ENCODE measurements at regions not wholly inside any gene's neighbourhood (a gene's known extent, or its start where the extent isn't known, plus 50 kb on each side); places are given as distances from the start of the nearest gene placed in this dataset.

DNA sequence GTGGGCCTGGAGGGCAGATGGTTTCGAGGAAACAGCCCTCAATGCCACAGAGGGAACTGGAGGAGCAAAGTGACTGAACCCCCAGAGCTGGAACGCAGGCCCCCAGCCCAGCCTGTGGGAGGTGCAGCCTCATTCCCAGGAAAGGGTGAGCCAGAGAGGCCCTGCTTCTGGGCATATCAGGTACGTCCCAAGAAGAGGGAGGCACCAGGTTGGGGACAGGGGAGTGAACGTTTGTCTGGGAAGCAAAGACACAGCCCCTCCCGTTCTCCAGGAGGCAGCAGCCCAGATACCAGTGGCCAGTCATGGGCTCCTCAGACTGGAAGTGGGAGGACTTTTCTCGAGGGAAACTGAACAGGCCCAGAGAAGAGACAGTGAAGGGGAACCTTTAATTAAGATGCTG, 74.3 kb upstream of the RET start:
- H3K27ac ChIP-seq (ENCODE audit: low read length): no peak overlapping the region
- H3K4me3 ChIP-seq (ENCODE audit: low read length): no peak overlapping the region
- no peaks in the 10 kb centered on the region for H3K9me3 ChIP-seq (ENCODE audit: control insufficient read depth, insufficient read depth, low read length)
- no peak for DNase-seq (ENCODE audit: low read depth, low spot score)
- no peaks in the 10 kb centered on the region for H3K27me3 ChIP-seq (ENCODE audit: control insufficient read depth, insufficient read depth, low read length)
- no peaks in the 10 kb centered on the region for H3K36me3 ChIP-seq (ENCODE audit: control insufficient read depth, insufficient read depth, low read length)
- no CpG with 5 or more reads among the region's 6 CpGs for WGBS (ENCODE audit: insufficient coverage, insufficient read length)
- H3K4me1 ChIP-seq (ENCODE audit: control insufficient read depth, insufficient read depth, low read length): no peaks in the 10 kb centered on the region

- H3K27ac ChIP-seq (ENCODE audit: low read length): no peak overlapping the region
- no peaks in the 10 kb centered on the region for H3K27me3 ChIP-seq (ENCODE audit: control insufficient read depth, insufficient read depth, low read length)
- H3K36me3 ChIP-seq (ENCODE audit: control insufficient read depth, insufficient read depth, low read length): no peaks in the 10 kb centered on the region
- no peaks in the 10 kb centered on the region; the same call in 1 of the 2 replicates for H3K4me1 ChIP-seq (ENCODE audit: control insufficient read depth, insufficient read depth, low read length)
- no peaks in the 10 kb centered on the region; the same call in 1 of the 2 replicates for H3K9me3 ChIP-seq (ENCODE audit: control insufficient read depth, insufficient read depth, low read length)
- no peak for DNase-seq (ENCODE audit: low read depth, low spot score)
- no CpG with 5 or more reads among the region's 1 CpG for WGBS (ENCODE audit: insufficient coverage, insufficient read length)
- no peak overlapping the region for H3K4me3 ChIP-seq (ENCODE audit: low read length)
These were observed 70.4 kb upstream of the RET start for GRCh38 chr10:43006490-43006889.

- no CpG with 5 or more reads among the region's 2 CpGs for WGBS (ENCODE audit: insufficient coverage, insufficient read length)
- peak; percentile 37 for DNase-seq (ENCODE audit: low read depth, low spot score)
- Histone ChIP-seq H3K27ac (ENCODE audit: low read length) (no peak overlapping the region), H3K27me3 (ENCODE audit: control insufficient read depth, insufficient read depth, low read length) (no peaks in the 10 kb centered on the region), H3K9me3 (ENCODE audit: control insufficient read depth, insufficient read depth, low read length) (peaks cover 2% of the 10 kb centered on the region; the same call in 1 of the 2 replicates), H3K36me3 (ENCODE audit: control insufficient read depth, insufficient read depth, low read length) (no peaks in the 10 kb centered on the region), H3K4me1 (ENCODE audit: control insufficient read depth, insufficient read depth, low read length) (no peaks in the 10 kb centered on the region; the same call in 1 of the 2 replicates), H3K4me3 (ENCODE audit: low read length) (no peak overlapping the region)
These were observed 64.3 kb upstream of the RET start for GRCh38 chr10:43012578-43012977.

DNA sequence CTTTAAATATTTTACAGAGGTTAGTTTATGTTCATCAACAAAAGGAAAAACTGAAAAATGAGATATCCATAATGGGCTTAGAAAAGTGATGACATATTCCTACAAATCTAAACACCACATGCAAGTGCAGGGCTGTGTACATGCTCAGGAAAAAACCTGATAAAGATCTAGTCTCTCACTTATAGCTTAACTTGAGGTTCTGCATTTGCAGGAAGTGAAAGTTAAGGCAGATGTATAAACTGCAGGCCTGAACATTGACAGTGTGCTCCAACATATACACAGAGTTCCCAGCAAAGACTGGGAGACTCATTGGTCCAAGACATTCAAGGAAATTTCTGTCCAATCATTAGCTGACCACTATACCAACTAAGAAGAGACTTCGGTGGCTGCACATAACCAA, 63.8 kb upstream of the RET start:
- no peak overlapping the region for H3K4me3 ChIP-seq (ENCODE audit: low read length)
- no peak overlapping the region for H3K27ac ChIP-seq (ENCODE audit: low read length)
- WGBS (ENCODE audit: insufficient coverage, insufficient read length): no CpG with 5 or more reads among the region's 1 CpG
- no peaks in the 10 kb centered on the region for H3K36me3 ChIP-seq (ENCODE audit: control insufficient read depth, insufficient read depth, low read length)
- H3K4me1 ChIP-seq (ENCODE audit: control insufficient read depth, insufficient read depth, low read length): no peaks in the 10 kb centered on the region; the same call in 1 of the 2 replicates
- peaks cover 2% of the 10 kb centered on the region; the same call in 1 of the 2 replicates for H3K9me3 ChIP-seq (ENCODE audit: control insufficient read depth, insufficient read depth, low read length)
- H3K27me3 ChIP-seq (ENCODE audit: control insufficient read depth, insufficient read depth, low read length): no peaks in the 10 kb centered on the region
- DNase-seq (ENCODE audit: low read depth, low spot score): no peak

DNA sequence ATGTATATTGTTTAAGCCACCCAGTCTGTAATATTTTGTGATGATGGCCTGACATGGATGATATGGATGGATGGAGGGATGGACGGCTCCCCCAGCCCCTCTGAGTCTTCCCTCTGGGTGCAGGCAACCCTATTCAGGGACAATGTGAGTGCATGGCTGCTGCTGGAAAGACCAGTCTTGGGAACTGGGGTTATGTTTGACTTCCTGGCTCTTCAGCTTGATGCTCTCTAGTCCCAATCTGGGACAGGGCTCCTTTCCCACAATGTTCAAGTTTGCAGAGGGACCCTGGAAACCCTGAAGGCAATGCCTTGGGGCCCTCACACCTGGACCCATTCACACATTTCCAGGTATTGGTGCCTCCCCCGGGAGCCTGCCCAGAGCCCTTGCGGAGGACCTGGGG, 52.3 kb upstream of the RET start:
- H3K4me3 ChIP-seq (ENCODE audit: low read length): no peak overlapping the region
- WGBS (ENCODE audit: insufficient coverage, insufficient read length): no CpG with 5 or more reads among the region's 3 CpGs
- H3K27ac ChIP-seq (ENCODE audit: low read length): no peak overlapping the region
- DNase-seq (ENCODE audit: low read depth, low spot score): no peak
- H3K4me1 ChIP-seq (ENCODE audit: control insufficient read depth, insufficient read depth, low read length): peaks cover 9% of the 10 kb centered on the region
- no peaks in the 10 kb centered on the region for H3K9me3 ChIP-seq (ENCODE audit: control insufficient read depth, insufficient read depth, low read length)
- peaks cover 2% of the 10 kb centered on the region for H3K27me3 ChIP-seq (ENCODE audit: control insufficient read depth, insufficient read depth, low read length)
- H3K36me3 ChIP-seq (ENCODE audit: control insufficient read depth, insufficient read depth, low read length): no peaks in the 10 kb centered on the region

DNA sequence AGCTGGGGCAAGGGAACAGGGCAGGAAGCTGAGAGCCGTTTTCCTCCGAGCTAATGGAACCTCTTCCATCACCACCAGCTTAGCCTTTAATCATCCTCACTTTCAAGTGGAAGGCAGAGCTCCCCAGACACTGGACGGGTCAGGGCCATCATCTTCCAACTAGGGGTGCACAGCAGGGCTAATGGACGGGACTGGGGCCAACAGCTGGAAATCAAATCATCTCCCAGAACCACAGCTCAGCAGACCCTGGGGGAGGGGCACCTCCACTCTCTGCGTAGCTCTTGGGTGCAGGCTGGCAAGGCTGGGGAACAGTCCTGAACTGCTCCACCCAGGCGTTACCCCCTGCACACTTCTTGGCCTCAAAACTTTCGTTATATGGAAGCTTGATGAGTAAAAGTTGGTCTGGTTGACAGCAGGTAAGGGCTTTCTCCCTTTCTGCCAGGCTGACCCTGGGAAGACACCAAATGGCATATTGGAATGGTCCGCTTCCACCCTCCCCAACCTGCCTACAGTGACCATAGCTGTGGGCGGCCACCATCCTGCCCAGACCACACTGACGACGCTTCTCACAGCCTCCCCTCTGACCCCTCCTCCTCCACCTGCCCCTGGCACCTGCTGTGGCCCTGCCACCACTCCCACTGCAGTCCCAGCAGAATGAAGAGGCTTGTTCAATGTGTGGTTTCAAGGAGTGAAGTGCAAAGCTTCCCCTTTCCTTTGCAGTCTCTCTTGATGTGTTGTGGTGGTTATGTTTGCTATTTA, 51.7 kb upstream of the RET start:
- Histone ChIP-seq H3K27ac (ENCODE audit: low read length) (no peak overlapping the region), H3K4me3 (ENCODE audit: low read length) (no peak overlapping the region), H3K4me1 (ENCODE audit: control insufficient read depth, insufficient read depth, low read length) (peaks cover 9% of the 10 kb centered on the region), H3K27me3 (ENCODE audit: control insufficient read depth, insufficient read depth, low read length) (peaks cover 2% of the 10 kb centered on the region), H3K9me3 (ENCODE audit: control insufficient read depth, insufficient read depth, low read length) (no peaks in the 10 kb centered on the region), H3K36me3 (ENCODE audit: control insufficient read depth, insufficient read depth, low read length) (no peaks in the 10 kb centered on the region)
- no peak for DNase-seq (ENCODE audit: low read depth, low spot score)
- no CpG with 5 or more reads among the region's 11 CpGs for WGBS (ENCODE audit: insufficient coverage, insufficient read length)

DNA sequence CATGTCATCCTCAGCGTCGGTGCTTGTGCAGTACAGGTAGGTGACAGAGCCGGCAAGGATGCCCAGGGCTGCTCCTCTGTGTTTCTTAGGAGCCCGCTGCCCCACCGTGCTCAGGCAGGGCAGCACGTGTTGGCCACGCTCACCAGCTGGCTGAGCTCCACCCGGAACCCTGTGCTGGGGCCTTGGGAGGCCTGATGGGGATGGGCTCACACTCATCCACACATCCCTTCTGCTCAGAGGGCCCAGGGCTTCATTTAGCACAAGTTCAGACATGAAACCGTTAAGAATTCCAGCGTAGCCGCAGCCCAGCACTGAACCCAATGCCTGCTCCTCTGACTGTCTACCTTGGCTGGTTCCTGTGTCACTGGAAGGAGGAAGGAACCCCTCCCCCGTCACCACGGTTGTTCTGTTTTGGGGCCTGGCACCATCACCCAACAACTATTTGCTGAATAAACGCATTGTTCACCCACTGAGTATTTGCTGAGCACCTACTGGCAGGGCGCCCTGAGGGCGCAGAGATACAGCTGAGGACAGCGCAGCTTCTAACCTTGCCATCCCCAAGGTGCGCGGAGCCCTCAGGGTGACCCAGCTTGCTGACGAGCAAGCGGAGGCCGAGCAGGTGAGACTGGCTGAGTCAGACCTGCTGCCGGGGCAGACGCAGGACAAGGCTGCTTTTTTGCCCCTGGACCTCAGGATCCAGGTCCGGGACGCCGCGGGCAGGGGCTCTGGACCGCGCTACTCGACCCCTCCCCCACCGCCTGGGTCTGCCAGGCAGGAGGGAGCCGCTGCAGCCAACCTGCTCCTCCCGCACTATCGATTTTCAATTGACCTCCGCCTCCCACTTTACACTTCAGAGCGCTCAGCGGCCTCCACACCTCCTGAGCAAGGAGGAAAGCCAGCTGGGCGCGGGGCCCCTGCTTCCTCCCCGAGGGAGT, 50.6 kb upstream of the RET start:
- H3K9me3 ChIP-seq (ENCODE audit: control insufficient read depth, insufficient read depth, low read length): no peaks in the 10 kb centered on the region
- no peak overlapping the region for H3K27ac ChIP-seq (ENCODE audit: low read length)
- no peaks in the 10 kb centered on the region for H3K36me3 ChIP-seq (ENCODE audit: control insufficient read depth, insufficient read depth, low read length)
- peaks cover 2% of the 10 kb centered on the region for H3K27me3 ChIP-seq (ENCODE audit: control insufficient read depth, insufficient read depth, low read length)
- H3K4me1 ChIP-seq (ENCODE audit: control insufficient read depth, insufficient read depth, low read length): peaks cover 9% of the 10 kb centered on the region
- DNase-seq (ENCODE audit: low read depth, low spot score): no peak
- no peak overlapping the region for H3K4me3 ChIP-seq (ENCODE audit: low read length)
- WGBS (ENCODE audit: insufficient coverage, insufficient read length): no CpG with 5 or more reads among the region's 41 CpGs
